AG10803 (cell line): ENCODE measurements at regions not wholly inside any gene's neighbourhood (a gene's known extent, or its start where the extent isn't known, plus 50 kb on each side); places are given as distances from the start of the nearest gene placed in this dataset.

Experiments used
- DNase-seq: peaks from one replicate; pipeline ENCODE4 v3.0.0; 2010; ENCODE audit warnings: low read depth
- H3K4me3 ChIP-seq: 2 replicates; pipeline ENCODE4 v1.5.1; 2011; ENCODE audit warnings: mild to moderate bottlenecking, low read length, control low read depth
- TF ChIP-seq, protein P1 (sequence below): conservative IDR thresholded peaks from 2 replicates; pipeline ENCODE4 v1.5.1; 2011; ENCODE audit warnings: mild to moderate bottlenecking, low read length, control low read depth, inconsistent platforms

DNA sequence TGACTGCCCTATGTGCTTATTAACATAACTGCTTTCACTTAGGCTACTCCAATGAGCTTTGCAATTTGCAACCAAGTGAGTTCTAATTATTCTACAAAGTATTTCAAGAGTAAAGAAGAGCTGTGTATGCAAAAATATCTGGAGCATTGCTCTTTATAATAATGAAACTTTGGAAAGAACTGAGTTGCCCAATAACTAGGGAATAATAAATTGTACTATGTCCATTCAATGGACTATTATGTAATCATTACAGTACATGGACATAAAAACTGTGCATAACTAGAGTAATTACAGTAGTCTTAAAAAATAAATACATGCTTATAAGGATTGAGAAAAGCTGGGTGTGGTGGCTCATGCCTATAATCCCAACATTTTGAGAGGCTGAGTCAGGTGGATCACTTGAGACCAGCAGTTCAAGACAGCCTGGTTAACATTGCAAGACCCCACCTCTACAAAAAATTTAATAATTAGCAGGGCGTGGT is 70.3 kb upstream of the JAK1 start:
- TF ChIP-seq, protein P1, sequence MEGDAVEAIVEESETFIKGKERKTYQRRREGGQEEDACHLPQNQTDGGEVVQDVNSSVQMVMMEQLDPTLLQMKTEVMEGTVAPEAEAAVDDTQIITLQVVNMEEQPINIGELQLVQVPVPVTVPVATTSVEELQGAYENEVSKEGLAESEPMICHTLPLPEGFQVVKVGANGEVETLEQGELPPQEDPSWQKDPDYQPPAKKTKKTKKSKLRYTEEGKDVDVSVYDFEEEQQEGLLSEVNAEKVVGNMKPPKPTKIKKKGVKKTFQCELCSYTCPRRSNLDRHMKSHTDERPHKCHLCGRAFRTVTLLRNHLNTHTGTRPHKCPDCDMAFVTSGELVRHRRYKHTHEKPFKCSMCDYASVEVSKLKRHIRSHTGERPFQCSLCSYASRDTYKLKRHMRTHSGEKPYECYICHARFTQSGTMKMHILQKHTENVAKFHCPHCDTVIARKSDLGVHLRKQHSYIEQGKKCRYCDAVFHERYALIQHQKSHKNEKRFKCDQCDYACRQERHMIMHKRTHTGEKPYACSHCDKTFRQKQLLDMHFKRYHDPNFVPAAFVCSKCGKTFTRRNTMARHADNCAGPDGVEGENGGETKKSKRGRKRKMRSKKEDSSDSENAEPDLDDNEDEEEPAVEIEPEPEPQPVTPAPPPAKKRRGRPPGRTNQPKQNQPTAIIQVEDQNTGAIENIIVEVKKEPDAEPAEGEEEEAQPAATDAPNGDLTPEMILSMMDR = no peak
- peak; percentile 20 for DNase-seq
- H3K4me3 ChIP-seq = no peak overlapping the region

DNA sequence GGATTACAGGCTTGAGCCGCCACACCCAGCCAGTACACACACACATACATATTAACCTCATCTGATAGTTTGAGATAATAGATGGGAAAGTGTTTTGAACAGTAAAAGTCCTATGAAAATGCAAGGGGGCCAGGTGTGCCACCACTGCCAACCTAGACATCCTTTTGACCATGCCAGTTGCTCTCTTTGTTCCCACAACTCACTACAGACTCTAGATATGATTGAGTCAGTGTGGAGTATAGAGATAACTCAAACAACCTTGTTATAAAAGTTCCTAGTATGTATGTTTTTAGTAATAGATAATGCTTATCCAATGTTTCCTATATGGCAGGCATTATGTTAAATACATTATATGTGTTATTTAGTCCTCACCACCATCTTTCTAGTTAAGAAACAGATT is 72.7 kb upstream of the JAK1 start:
- H3K4me3 ChIP-seq = no peak overlapping the region
- TF ChIP-seq, protein P1 = no peak
- DNase-seq = no peak

DNA sequence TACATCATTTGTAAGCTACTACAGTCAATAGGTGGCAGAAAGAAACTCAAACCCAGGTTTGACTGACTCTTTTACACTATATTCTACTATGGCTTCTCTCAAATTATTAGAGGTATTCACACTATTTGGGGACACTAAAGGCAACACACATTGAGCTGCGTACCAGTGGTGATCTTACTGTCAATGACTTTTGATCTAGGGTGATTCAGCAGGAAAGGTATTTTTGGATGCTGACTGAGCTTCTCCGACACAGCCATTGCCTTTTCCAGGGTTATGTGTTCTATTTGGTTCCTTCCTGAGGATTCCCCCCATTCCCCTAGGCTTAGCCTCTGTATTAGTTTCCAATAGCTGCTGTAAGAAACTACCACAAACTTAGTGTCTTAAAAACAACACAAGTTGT is 73.2 kb upstream of the JAK1 start:
- TF ChIP-seq, protein P1 = no peak
- H3K4me3 ChIP-seq = no peak overlapping the region
- no peak for DNase-seq

DNA sequence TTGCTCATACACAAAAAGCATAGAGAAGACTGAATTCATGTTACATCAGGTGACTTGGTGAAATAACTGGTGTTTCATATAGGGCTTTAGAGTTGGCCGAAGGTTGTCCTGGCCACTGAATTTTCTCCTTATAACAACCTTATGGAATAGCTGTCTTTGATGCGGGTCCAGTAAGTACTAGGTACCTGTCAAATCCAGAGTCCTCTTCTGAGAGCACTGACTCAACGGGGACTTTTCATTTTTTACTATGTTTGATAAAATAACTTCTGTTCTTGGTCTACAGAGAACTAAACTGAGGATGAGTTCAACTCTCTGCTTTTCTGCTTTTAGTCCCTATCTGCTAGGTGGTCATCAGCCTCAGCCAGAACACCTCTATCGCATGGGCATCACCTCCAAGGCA is 76.1 kb upstream of the JAK1 start:
- no peak for DNase-seq
- no peak overlapping the region for H3K4me3 ChIP-seq
- TF ChIP-seq, protein P1 = no peak

GRCh38 chr1:65044411-65044810 is 78.1 kb upstream of the JAK1 start:
- TF ChIP-seq, protein P1 = no peak

DNA sequence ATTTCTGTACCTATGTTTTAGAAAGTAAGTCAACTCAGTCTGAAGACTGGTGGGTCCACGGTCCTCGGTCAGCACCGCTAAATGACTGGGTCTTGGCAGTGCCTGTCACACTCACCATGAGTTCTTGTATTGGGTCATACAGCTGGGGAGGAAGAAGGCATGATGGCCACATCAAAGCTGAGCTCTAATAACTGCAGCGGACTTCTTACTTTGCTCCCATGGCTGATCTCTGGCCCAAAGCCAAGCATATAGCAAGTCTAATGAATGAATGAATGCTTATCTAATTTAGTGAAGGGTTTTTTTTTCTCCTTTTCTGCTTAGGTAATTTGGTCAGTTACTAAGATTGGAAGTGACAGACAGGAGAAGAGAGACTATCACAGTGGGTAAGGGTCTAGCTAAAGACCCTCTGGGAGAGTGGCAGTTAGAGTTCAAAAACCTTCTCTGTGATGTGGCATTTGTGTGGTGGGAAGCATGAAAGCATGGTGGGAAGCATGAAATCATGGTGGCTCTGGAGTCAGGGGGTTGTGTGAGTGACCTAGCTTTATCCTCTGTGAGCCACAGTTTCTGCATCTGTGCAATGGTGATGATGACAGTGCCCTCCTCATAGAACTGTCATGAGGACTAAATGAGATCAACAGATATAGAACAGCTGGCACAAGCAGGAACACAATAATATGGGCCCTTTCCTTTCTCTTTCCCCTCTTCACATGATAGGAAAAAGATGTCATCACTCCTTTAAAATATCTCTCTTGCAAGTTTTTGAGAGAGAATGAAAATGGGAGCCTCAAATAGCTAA is 78.9 kb upstream of the JAK1 start:
- DNase-seq = no peak
- TF ChIP-seq, protein P1 = no peak
- no peak overlapping the region for H3K4me3 ChIP-seq

More at GRCh38 chr1:65044411-65044810, 78.1 kb upstream of the JAK1 start:
- no peak for DNase-seq
- H3K4me3 ChIP-seq = no peak overlapping the region

DNA sequence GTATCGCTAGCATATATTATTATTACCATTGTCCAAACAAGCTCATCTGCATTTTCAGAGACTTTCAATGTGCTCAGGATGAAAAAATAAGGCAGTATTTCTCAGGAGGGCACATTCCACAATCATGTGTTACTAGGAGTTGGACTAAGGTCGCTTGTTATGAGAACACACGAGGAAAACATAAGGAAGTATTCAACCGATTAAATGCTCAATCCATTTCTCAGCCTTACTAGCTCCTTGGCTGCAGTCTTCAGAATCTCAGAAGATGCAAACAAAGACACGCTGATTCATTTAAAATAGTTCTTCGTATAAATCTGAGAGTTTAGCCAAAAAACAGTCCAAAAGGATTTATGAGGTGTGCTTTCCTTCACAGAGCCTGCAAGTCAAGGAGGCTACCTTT is 82.0 kb upstream of the JAK1 start:
- peak; percentile 17 for DNase-seq
- H3K4me3 ChIP-seq = no peak overlapping the region
- TF ChIP-seq, protein P1 = no peak
